Nephron (organoid): ENCODE measurements at regions not wholly inside any gene's neighbourhood (a gene's known extent, or its start where the extent isn't known, plus 50 kb on each side); places are given as distances from the start of the nearest gene placed in this dataset.

Experiments
- H3K27ac Mint-ChIP-seq, 3 experiments: 2 replicates each; pipeline ENCODE4 v1.8.0; 2020; ENCODE audit warnings: mixed read lengths in 3 of 3, mild to moderate bottlenecking in 2 of 3, moderate library complexity in 1 of 3
- H3K27me3 Mint-ChIP-seq: 2 replicates; pipeline ENCODE4 v1.8.0; 2021; ENCODE audit warnings: low read depth, mild to moderate bottlenecking, moderate library complexity, mixed read lengths
- H3K36me3 Mint-ChIP-seq: 2 replicates; pipeline ENCODE4 v1.8.0; 2020; ENCODE audit warnings: low read depth, mixed read lengths
- H3K4me1 Mint-ChIP-seq: 2 replicates; pipeline ENCODE4 v1.8.0; 2020; ENCODE audit warnings: mixed read lengths
- H3K4me3 Mint-ChIP-seq, 3 experiments: 2 replicates each; pipeline ENCODE4 v1.8.0; 2020; ENCODE audit warnings: mild to moderate bottlenecking in 3 of 3, mixed read lengths in 3 of 3, moderate library complexity in 2 of 3
- H3K9me3 Mint-ChIP-seq: 2 replicates; pipeline ENCODE4 v1.8.0; 2020; ENCODE audit warnings: mixed read lengths
- TF ChIP-seq, protein P1 (sequence below), 3 experiments: fragments of 200-600 bp; sonication (generic); IDR thresholded peaks; one replicate each; pipeline ENCODE4 v1.5.0; 2021; ENCODE audit warnings: antibody characterized with exemption in 3 of 3; ENCODE audit not compliant: unreplicated experiment in 3 of 3

DNA sequence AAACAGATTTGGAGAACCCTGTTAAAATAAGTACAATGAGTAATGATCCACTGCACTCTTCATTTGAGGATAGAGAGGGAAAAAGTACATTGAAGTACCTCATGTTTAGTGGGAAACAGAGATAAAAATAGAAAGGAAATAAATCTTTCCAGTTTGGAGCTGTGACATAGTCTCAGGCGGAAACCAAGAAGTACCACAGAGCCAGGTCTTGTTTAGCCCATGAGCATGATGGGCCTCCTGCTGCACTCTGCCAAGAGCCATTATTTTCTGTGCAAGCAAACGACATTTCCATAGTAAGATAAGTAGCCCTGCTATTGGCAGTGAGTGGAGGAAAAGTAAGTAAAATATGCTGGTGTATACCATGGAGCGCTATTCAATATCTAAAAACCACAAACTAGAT, 796.1 kb downstream of the TBL1XR1 start:
- TF ChIP-seq, protein P1, sequence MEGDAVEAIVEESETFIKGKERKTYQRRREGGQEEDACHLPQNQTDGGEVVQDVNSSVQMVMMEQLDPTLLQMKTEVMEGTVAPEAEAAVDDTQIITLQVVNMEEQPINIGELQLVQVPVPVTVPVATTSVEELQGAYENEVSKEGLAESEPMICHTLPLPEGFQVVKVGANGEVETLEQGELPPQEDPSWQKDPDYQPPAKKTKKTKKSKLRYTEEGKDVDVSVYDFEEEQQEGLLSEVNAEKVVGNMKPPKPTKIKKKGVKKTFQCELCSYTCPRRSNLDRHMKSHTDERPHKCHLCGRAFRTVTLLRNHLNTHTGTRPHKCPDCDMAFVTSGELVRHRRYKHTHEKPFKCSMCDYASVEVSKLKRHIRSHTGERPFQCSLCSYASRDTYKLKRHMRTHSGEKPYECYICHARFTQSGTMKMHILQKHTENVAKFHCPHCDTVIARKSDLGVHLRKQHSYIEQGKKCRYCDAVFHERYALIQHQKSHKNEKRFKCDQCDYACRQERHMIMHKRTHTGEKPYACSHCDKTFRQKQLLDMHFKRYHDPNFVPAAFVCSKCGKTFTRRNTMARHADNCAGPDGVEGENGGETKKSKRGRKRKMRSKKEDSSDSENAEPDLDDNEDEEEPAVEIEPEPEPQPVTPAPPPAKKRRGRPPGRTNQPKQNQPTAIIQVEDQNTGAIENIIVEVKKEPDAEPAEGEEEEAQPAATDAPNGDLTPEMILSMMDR (IDR thresholded peaks at IDR 0.05; ENCODE audit: unreplicated experiment in 3 of 3), result no peak
- Mint-ChIP-seq H3K4me3 (no peak overlapping the region), H3K27ac (no peak overlapping the region), H3K4me1 (no peaks in the 10 kb centered on the region), H3K27me3 (no peaks in the 10 kb centered on the region), H3K9me3 (peaks cover 15% of the 10 kb centered on the region), H3K36me3 (peaks cover 3% of the 10 kb centered on the region)

DNA sequence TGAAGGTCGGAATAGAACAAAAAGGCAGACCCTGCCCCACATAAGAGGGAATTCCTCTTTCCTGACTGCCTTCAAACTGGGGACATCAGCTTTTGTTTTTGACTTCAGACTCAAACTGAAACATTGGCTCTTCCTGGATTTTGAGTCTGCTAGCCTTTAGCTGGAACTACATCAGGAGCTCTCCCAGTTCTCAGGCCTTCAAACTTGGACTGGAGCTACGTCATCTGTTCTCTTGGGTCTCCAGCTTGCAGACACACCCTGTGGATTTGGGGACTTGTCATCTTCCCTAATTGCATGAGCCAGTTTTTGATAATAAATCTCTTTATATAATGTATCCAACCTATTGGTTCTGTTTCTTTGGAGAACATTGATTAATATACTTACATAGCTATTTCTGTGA, 798.1 kb downstream of the TBL1XR1 start:
- Mint-ChIP-seq H3K27ac (no peak overlapping the region), H3K4me3 (no peak overlapping the region), H3K9me3 (peaks cover 27% of the 10 kb centered on the region), H3K36me3 (peaks cover 3% of the 10 kb centered on the region), H3K4me1 (peaks cover under 1% of the 10 kb centered on the region), H3K27me3 (no peaks in the 10 kb centered on the region)
- TF ChIP-seq, protein P1 (IDR thresholded peaks at IDR 0.05; ENCODE audit: unreplicated experiment in 3 of 3), result no peak

DNA sequence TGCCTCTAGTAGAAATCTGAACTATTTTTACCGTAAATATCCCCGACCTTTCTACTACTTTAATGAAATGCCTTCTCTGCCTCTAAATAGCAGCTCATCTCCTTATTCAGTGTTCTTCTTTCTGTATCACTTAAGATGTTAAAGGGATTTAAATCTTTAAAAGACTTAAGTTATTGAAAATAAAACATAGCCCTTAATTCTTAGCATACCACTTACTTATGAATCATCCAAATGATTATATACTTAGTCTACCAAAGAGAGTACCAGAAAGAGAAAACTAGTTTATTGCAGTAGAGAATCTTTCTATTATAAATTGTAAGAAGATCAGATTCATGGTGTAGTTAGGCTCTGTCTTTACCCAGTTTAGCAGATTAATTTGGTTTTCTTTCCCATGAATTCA, 802.0 kb downstream of the TBL1XR1 start:
- peaks cover 37% of the 10 kb centered on the region for H3K9me3 Mint-ChIP-seq
- no peaks in the 10 kb centered on the region for H3K27me3 Mint-ChIP-seq
- H3K4me3 Mint-ChIP-seq, result no peak overlapping the region
- peaks cover 3% of the 10 kb centered on the region for H3K36me3 Mint-ChIP-seq
- H3K27ac Mint-ChIP-seq, result peak overlapping the region in 1 of 3 experiments; percentile 41
- peaks cover 6% of the 10 kb centered on the region for H3K4me1 Mint-ChIP-seq
- TF ChIP-seq, protein P1 (IDR thresholded peaks at IDR 0.05; ENCODE audit: unreplicated experiment in 3 of 3), result no peak

DNA sequence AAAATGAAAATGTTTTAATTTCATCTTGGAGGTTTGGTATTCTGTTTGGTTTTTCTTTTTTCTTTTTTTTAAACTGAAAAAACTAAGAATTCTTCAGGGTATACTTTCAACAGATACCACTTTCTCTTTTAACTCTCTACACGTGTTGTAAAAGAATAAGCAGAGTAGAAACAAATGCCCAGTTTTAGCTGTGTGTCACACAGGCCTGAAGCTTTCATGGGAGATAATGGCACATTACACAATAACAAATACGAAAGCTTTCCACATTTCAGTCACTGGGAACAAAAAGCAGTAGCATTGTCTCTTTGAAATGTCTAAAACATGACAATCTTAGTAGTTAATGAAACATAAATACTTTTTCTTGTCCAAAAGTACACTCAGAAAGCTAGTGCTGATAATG, 818.5 kb downstream of the TBL1XR1 start:
- Mint-ChIP-seq H3K27me3 (no peaks in the 10 kb centered on the region), H3K27ac (no peak overlapping the region), H3K9me3 (no peaks in the 10 kb centered on the region), H3K4me1 (no peaks in the 10 kb centered on the region), H3K4me3 (no peak overlapping the region), H3K36me3 (no peaks in the 10 kb centered on the region)
- TF ChIP-seq, protein P1 (IDR thresholded peaks at IDR 0.05; ENCODE audit: unreplicated experiment in 3 of 3), result no peak

DNA sequence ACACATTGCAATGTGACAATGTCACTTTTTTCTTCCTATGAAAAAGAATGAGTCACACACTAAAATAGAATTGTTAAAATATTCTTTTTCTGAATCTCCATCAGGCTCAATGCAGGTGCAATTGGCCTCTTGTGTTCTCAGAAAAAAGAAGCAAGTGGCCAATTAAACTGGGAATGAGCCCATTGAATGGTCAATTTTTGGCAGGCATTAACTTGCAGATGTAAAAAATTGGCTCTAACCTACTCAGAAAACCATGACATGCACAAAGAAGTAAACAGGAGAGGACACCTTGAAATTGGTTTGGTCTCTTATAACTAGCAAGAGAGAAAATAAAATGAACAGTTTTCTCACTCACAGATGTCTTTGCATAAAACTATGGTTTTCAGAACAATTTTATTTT, 820.8 kb downstream of the TBL1XR1 start:
- Mint-ChIP-seq H3K4me1 (no peaks in the 10 kb centered on the region), H3K27ac (no peak overlapping the region), H3K27me3 (no peaks in the 10 kb centered on the region), H3K4me3 (no peak overlapping the region), H3K36me3 (no peaks in the 10 kb centered on the region), H3K9me3 (peaks cover 7% of the 10 kb centered on the region)
- TF ChIP-seq, protein P1 (IDR thresholded peaks at IDR 0.05; ENCODE audit: unreplicated experiment in 3 of 3), result no peak

DNA sequence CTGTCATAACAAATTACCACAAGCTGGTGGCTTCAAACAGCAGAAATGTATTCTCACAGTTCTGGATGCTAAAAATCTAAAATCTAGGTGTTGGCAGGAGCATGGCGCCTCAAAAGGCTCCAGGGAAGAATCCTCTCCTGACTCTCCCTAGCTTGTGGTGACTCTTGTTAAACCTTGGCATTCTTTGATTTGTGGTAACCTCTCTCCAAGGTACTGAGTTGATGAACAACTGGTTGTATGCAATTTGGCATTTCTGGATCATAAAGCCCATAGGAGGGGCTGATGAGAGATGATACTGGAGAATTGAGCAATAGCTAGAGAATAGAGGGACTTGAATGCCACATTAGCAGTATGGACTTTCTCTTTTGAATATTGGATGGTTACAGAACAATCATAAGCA, 821.8 kb downstream of the TBL1XR1 start:
- Mint-ChIP-seq H3K4me1 (no peaks in the 10 kb centered on the region), H3K9me3 (peaks cover 7% of the 10 kb centered on the region)
- TF ChIP-seq, protein P1 (IDR thresholded peaks at IDR 0.05; ENCODE audit: unreplicated experiment in 3 of 3), result no peak

More for the DNA sequence above, 821.8 kb downstream of the TBL1XR1 start:
- H3K4me3 Mint-ChIP-seq, result no peak overlapping the region
- H3K27me3 Mint-ChIP-seq, result no peaks in the 10 kb centered on the region
- H3K36me3 Mint-ChIP-seq, result no peaks in the 10 kb centered on the region
- H3K27ac Mint-ChIP-seq, result no peak overlapping the region
